ENCODE measurements at regions not wholly inside any gene's neighbourhood (a gene's known extent, or its start where the extent isn't known, plus 50 kb on each side); places are given as distances from the start of the nearest gene placed in this dataset.

- H3K4me1 Mint-ChIP-seq (ENCODE audit: low read depth) = no peaks in the 10 kb centered on the region
- no peak overlapping the region for H3K4me3 Mint-ChIP-seq
- ATAC-seq (no peak), DNase-seq (no peak)
- H3K27me3 Mint-ChIP-seq = no peaks in the 10 kb centered on the region
- no peaks in the 10 kb centered on the region for H3K36me3 Mint-ChIP-seq (ENCODE audit: low read depth)
- ChIA-PET CTCF (no interaction called here), POLR2A (no interaction called here)
- no peaks in the 10 kb centered on the region for H3K9me3 Mint-ChIP-seq
- intact Hi-C loops (cut with micrococcal nuclease) = no loop called here
- no peak overlapping the region for H3K27ac Mint-ChIP-seq
- TF ChIP-seq CTCF (IDR thresholded peaks at IDR 0.05) = no peak
These were observed 76.0 kb downstream of the ATPSCKMT start for GRCh38 chr5:10173716-10174115.

- DNase-seq (no peak), ATAC-seq (no peak)
- Mint-ChIP-seq H3K9me3 (no peaks in the 10 kb centered on the region), H3K27me3 (no peaks in the 10 kb centered on the region), H3K4me3 (no peak overlapping the region), H3K27ac (no peak overlapping the region), H3K4me1 (ENCODE audit: low read depth) (no peaks in the 10 kb centered on the region), H3K36me3 (ENCODE audit: low read depth) (no peaks in the 10 kb centered on the region)
- intact Hi-C loops (cut with micrococcal nuclease) = no loop called here
- ChIA-PET POLR2A (no interaction called here), CTCF (no interaction called here)
- no peak for TF ChIP-seq CTCF (IDR thresholded peaks at IDR 0.05)
These were observed 77.4 kb downstream of the ATPSCKMT start for GRCh38 chr5:10172247-10172646.

- Mint-ChIP-seq H3K4me1 (ENCODE audit: low read depth) (no peaks in the 10 kb centered on the region), H3K27ac (no peak overlapping the region), H3K9me3 (peaks cover 11% of the 10 kb centered on the region), H3K36me3 (ENCODE audit: low read depth) (peaks cover 5% of the 10 kb centered on the region), H3K4me3 (no peak overlapping the region), H3K27me3 (no peaks in the 10 kb centered on the region)
- ChIA-PET POLR2A (no interaction called here), CTCF (no interaction called here)
- TF ChIP-seq CTCF (IDR thresholded peaks at IDR 0.05) = no peak
- ATAC-seq = no peak
- intact Hi-C loops (cut with micrococcal nuclease) = no loop called here
- DNase-seq = no peak
These were observed 80.3 kb downstream of the ATPSCKMT start for GRCh38 chr5:10169359-10169758.

- CTCF ChIA-PET = no interaction called here
- peaks cover 5% of the 10 kb centered on the region for H3K36me3 Mint-ChIP-seq (ENCODE audit: low read depth)
- intact Hi-C loops (cut with micrococcal nuclease) = no loop called here
- no peaks in the 10 kb centered on the region for H3K4me1 Mint-ChIP-seq (ENCODE audit: low read depth)
- ATAC-seq (no peak), DNase-seq (no peak)
- TF ChIP-seq CTCF (IDR thresholded peaks at IDR 0.05) = no peak
- POLR2A ChIA-PET = no interaction called here
- no peak overlapping the region for H3K4me3 Mint-ChIP-seq
- H3K27ac Mint-ChIP-seq = no peak overlapping the region
- no peaks in the 10 kb centered on the region for H3K27me3 Mint-ChIP-seq
- peaks cover 11% of the 10 kb centered on the region for H3K9me3 Mint-ChIP-seq
These were observed 81.4 kb downstream of the ATPSCKMT start for GRCh38 chr5:10168254-10168653.

GRCh38 chr5:10167806-10168205 is 81.9 kb downstream of the ATPSCKMT start:
- intact Hi-C loops (cut with micrococcal nuclease) = no loop called here
- POLR2A ChIA-PET = no interaction called here
- CTCF ChIA-PET = no interaction called here

More at GRCh38 chr5:10167806-10168205, 81.9 kb downstream of the ATPSCKMT start:
- Mint-ChIP-seq H3K27ac (no peak overlapping the region), H3K4me3 (no peak overlapping the region), H3K27me3 (no peaks in the 10 kb centered on the region), H3K4me1 (ENCODE audit: low read depth) (no peaks in the 10 kb centered on the region), H3K9me3 (peaks cover 11% of the 10 kb centered on the region), H3K36me3 (ENCODE audit: low read depth) (peaks cover 5% of the 10 kb centered on the region)
- TF ChIP-seq CTCF (IDR thresholded peaks at IDR 0.05) = no peak
- no peak for ATAC-seq
- no peak for DNase-seq
